Activated CD8-positive, alpha-beta memory T cell treated with anti-CD3 and anti-CD28 coated beads, Interleukin-2, amount 50 U/mL, for 4 hours (primary cell): ENCODE measurements at regions not wholly inside any gene's neighbourhood (a gene's known extent, or its start where the extent isn't known, plus 50 kb on each side); places are given as distances from the start of the nearest gene placed in this dataset.
"Not testable (repeated sequence)": the region's sequence is repeated elsewhere in the genome, so short reads cannot be mapped to it uniquely, and the experiment has no call there.

Source experiments
- DNase-seq: peaks from one replicate; pipeline ENCODE4 v3.0.0-alpha.2; 2020

- not testable (repeated sequence) for DNase-seq
Measured at GRCh38 chr5:1576851-1577250, 53.1 kb upstream of the LPCAT1 start.

GRCh38 chr5:1575991-1576714, 52.4 kb upstream of the LPCAT1 start:
- not testable (repeated sequence) for DNase-seq

DNA sequence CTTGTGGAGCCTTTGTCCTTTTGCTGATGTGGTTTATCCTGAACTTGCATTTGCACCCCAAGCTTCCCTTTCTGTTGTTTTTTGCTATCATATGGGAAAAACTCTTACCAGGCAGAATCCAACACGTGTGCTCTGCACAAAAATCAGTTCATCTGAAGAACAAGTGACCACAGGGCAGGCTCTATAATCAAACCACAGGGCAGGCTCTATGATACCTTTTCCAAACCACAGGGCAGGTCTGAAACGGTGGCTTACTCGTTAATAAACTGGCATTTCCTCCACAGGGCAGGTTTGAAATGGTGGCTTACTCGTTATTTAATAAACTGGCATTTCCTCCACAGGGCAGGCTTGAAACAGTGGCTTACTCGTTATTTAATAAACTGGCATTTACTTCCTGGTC, 51.7 kb upstream of the LPCAT1 start:
- DNase-seq, result not testable (repeated sequence)

- DNase-seq, result not testable (repeated sequence)
Measured at GRCh38 chr5:1574023-1574318, 50.2 kb upstream of the LPCAT1 start.

GRCh38 chr5:1573217-1574022, 49.7 kb upstream of the LPCAT1 start:
- DNase-seq, result not testable (repeated sequence)
